Heart right ventricle (tissue), 16 donors: ENCODE measurements at regions not wholly inside any gene's neighbourhood (a gene's known extent, or its start where the extent isn't known, plus 50 kb on each side); places are given as distances from the start of the nearest gene placed in this dataset.

Source experiments
- ATAC-seq, 8 donors: fragments of 200-7000 bp; cut with Tn5 transposase; one replicate each; pipeline ENCODE4 v1.9.1; 2020; ENCODE audit warnings: mild to moderate bottlenecking in 8 of 8, moderate library complexity in 8 of 8, moderate number of reproducible peaks in 1 of 8
- DNase-seq, 2 donors: peaks; one replicate each; pipeline ENCODE4 v3.0.0-alpha.2; 2020
- H3K27ac ChIP-seq, 10 donors: fragments of 200-600 bp; sonication (generic) in 2 of 10; one replicate each; pipeline versions ENCODE4 v1.5.0 to v1.8.0; 2020 to 2022; ENCODE audit warnings: mild to moderate bottlenecking in 3 of 10
- H3K27me3 ChIP-seq, 7 donors: fragments of 200-600 bp; one replicate each; pipeline ENCODE4 v1.8.0; 2021 to 2022; ENCODE audit warnings: mild to moderate bottlenecking in 2 of 7
- H3K36me3 ChIP-seq, 9 donors: fragments of 200-600 bp; sonication (generic) in 1 of 9; one replicate each; pipeline versions ENCODE4 v1.5.0 to v1.8.0; 2020 to 2022; ENCODE audit warnings: mild to moderate bottlenecking in 2 of 9
- H3K4me1 ChIP-seq, 9 donors: fragments of 200-600 bp; sonication (generic) in 1 of 9; one replicate each; pipeline versions ENCODE4 v1.5.0 to v1.8.0; 2020 to 2022; ENCODE audit warnings: mild to moderate bottlenecking in 4 of 9
- H3K4me3 ChIP-seq, 10 donors: fragments of 200-600 bp; sonication (generic) in 2 of 10; one replicate each; pipeline versions ENCODE4 v1.5.0 to v1.8.0; 2020 to 2022; ENCODE audit warnings: mild to moderate bottlenecking in 7 of 10, moderate library complexity in 2 of 10
- H3K9me3 ChIP-seq, 11 donors: fragments of 200-600 bp in 10 of 11; sonication (generic) in 2 of 11; one replicate each; pipeline versions ENCODE4 v1.5.0 to v1.8.0; 2013 to 2022; ENCODE audit warnings: mild to moderate bottlenecking in 2 of 11, control low read depth in 1 of 11, moderate library complexity in 1 of 11
- CTCF ChIP-seq, 9 donors: fragments of 200-600 bp; sonication (generic) in 2 of 9; IDR thresholded peaks; one replicate each; pipeline versions ENCODE4 v1.5.0 to v1.8.0; 2021 to 2022; ENCODE audit warnings: antibody characterized with exemption in 9 of 9, mild to moderate bottlenecking in 5 of 9, moderate library complexity in 1 of 9
- WGBS, 2 donors: extraction: QIAGEN DNeasy Blood & Tissue Kit; methylation state at CpG; one replicate each; pipeline ENCODE4 v1.1.7; 2013; ENCODE audit warnings: inconsistent platforms in 1 of 2; 5-methylcytosine and 5-hydroxymethylcytosine counted together
- intact Hi-C, 10 donors: fragments of 100-400 bp; cut with DNase I; formaldehyde crosslinking; loops; one replicate each; pipeline versions ENCODE4 v1.11.1 to v1.14.2; 2022
- donor health status: Arrhythmogenic right ventricular cardiomyopathy.
- donor health status: ischemic (EF 13 %, LVEDD 7.1; RV severe dilation, severe dysfunction).
- donor health status: healthy with polysubstance abuse.
- donor health status: DM: no; HTN: yes; CAD: no.
- donor health status: DM: no; HTN: no; CAD: no.
- donor health status: ischemic (EF 25% LVEDD 6.9; RV normal size, moderate dysfunction).
- donor health status: ischemic (EF 25% LVEDD 5.7; RV mildly dilated, moderate dysfunction).
- donor health status: healthy.
- donor health status: DM: yes; HTN: yes; CAD: no.
- donor health status: Ischemic cardiomyopathy.
- donor health status: ischemic (EF 35%, LVEDD 5.7; RV mildly dilated, moderate dysfunction).
- donor health status: nonischemic (EF 11% LVEDD 7.7; RV severe dilation, severe dysfunction).
- donor health status: DM: yes; HTN: yes; CAD: no.
- donor health status: PGD.
- donor health status: ischemic (EF 29% LVEDD 5.4; RV normal size, mild dysfunction).
- donor health status: nonischemic (EF 23%, LVEDD 6.1; RV moderate dilation, normal function).

DNA sequence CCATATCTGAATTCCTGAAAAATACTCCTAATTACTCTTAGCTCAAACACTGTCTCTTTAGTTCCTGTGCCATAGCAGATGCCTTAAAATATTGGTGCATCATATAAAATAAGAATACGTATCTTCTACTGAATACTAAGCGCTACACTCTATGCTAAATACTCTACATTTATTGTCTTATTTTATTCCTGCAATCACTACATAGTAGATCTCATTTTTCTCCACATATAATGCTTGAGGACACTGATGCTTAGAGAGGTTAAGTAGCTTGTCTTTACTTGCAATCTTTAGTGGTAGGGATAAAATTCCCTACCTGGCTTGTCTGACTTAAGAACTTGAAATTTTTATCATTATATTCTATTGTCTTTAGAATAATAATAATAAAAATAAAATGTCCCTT lies 137.3 kb upstream of the SETBP1 start:
- Histone ChIP-seq H3K27me3 (no peaks in the 10 kb centered on the region), H3K4me1 (peaks cover 0 to 8% (median 0%) of the 10 kb centered on the region in 9 donors), H3K9me3 (no peaks in the 10 kb centered on the region), H3K4me3 (no peak overlapping the region), H3K27ac (no peak overlapping the region), H3K36me3 (no peaks in the 10 kb centered on the region)
- intact Hi-C loops = no loop called here
- ATAC-seq (no peak), DNase-seq (no peak)
- WGBS, 2 donors = 93 to 98% methylated on average over 2 of the region's 2 CpGs
- TF ChIP-seq CTCF (IDR thresholded peaks at IDR 0.05) = no peak

DNA sequence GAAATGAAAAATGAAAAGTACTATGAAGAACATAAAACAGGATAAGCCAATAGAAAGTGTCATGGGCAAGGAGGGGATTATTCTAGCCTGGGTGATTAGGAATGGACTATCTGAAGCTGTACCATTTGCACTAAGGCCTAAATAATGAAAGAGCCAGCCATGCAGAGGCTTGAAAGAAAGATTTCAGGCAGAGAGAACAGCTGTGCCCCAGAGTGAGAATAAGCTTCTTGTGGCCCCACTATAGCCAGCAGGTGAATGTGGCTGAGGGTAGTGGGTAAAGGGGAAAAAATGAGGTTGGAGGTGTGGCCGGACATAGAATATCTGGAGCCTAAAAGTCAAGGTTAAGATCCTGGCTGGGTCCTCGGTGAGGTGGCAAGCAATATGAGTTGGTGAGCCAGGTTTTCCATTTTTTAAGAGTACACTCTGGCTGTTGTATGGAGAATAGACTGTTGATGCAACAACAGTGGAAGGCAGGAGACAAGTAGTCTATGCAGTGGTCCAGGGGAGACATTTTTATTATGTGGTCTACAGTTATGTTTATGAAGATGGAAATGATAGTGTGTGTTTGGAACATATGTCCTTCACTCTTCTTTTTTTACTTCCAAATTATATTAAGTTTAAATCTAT lies 135.2 kb upstream of the SETBP1 start:
- intact Hi-C loops = no loop called here
- H3K9me3 ChIP-seq = no peaks in the 10 kb centered on the region
- no peaks in the 10 kb centered on the region for H3K27me3 ChIP-seq
- 96 to 97% methylated on average over 2 of the region's 2 CpGs for WGBS, 2 donors
- H3K27ac ChIP-seq = no peak overlapping the region
- no peaks in the 10 kb centered on the region for H3K36me3 ChIP-seq
- H3K4me1 ChIP-seq = peaks cover 0 to 9% (median 0%) of the 10 kb centered on the region in 9 donors
- ATAC-seq (no peak), DNase-seq (no peak)
- TF ChIP-seq CTCF (IDR thresholded peaks at IDR 0.05) = no peak
- no peak overlapping the region for H3K4me3 ChIP-seq

GRCh38 chr18:44546954-44547353 lies 133.7 kb upstream of the SETBP1 start:
- peaks cover 0 to 9% (median 0%) of the 10 kb centered on the region in 9 donors for H3K4me1 ChIP-seq
- no peak for TF ChIP-seq CTCF (IDR thresholded peaks at IDR 0.05)
- H3K4me3 ChIP-seq = no peak overlapping the region
- no peaks in the 10 kb centered on the region for H3K36me3 ChIP-seq
- no peak overlapping the region for H3K27ac ChIP-seq
- no peaks in the 10 kb centered on the region for H3K9me3 ChIP-seq
- DNase-seq (no peak), ATAC-seq (no peak)
- WGBS, 2 donors = 77 to 90% methylated on average over 3 of the region's 3 CpGs
- intact Hi-C loops = no loop called here
- no peaks in the 10 kb centered on the region for H3K27me3 ChIP-seq

GRCh38 chr18:44548291-44549221 lies 132.1 kb upstream of the SETBP1 start:
- Histone ChIP-seq H3K4me3 (no peak overlapping the region), H3K27me3 (no peaks in the 10 kb centered on the region), H3K27ac (peak overlapping the region in 4 of 10 donors; percentile 43 to 53 (median 48)), H3K9me3 (no peaks in the 10 kb centered on the region), H3K36me3 (no peaks in the 10 kb centered on the region), H3K4me1 (peaks cover 0 to 9% (median 0%) of the 10 kb centered on the region in 9 donors)
- TF ChIP-seq CTCF (IDR thresholded peaks at IDR 0.05) = no peak
- ATAC-seq = peak in 7 of 8 donors; percentile 17 to 75 (median 52)
- 55 to 61% methylated on average over 7 of the region's 7 CpGs for WGBS, 2 donors
- intact Hi-C loops = no loop called here
- DNase-seq = peak in 1 of 2 donors; percentile 14
